Ascending aorta (tissue), 2 donors: ENCODE measurements at regions not wholly inside any gene's neighbourhood (a gene's known extent, or its start where the extent isn't known, plus 50 kb on each side); places are given as distances from the start of the nearest gene placed in this dataset.

Experiments used
- DNase-seq, 2 donors: peaks; one replicate each; pipeline ENCODE4 v3.0.0-alpha.2; 2019; ENCODE audit warnings: low spot score in 2 of 2
- H3K27ac ChIP-seq, 2 donors: fragments of 200-600 bp; sonication (generic); one replicate each; pipeline ENCODE4 v1.5.1; 2016 to 2017; ENCODE audit warnings: mild to moderate bottlenecking in 1 of 2
- H3K27me3 ChIP-seq: fragments of 200-600 bp; sonication (generic); one replicate; pipeline ENCODE4 v1.5.1; 2017
- H3K36me3 ChIP-seq, 2 donors: fragments of 200-600 bp; sonication (generic); one replicate each; pipeline ENCODE4 v1.5.1; 2016
- H3K4me1 ChIP-seq, 2 donors: fragments of 200-600 bp; sonication (generic); one replicate each; pipeline ENCODE4 v1.5.1; 2016 to 2017; ENCODE audit warnings: mild to moderate bottlenecking in 1 of 2
- H3K4me3 ChIP-seq, 2 donors: fragments of 200-600 bp; sonication (generic); one replicate each; pipeline ENCODE4 v1.5.1; 2016 to 2017; ENCODE audit warnings: mild to moderate bottlenecking in 1 of 2
- H3K9me3 ChIP-seq, 2 donors: fragments of 200-600 bp; sonication (generic); one replicate each; pipeline ENCODE4 v1.5.1; 2016
- CTCF ChIP-seq, 3 experiments: fragments of 200-600 bp in 2 of 3; fragments of 450-650 bp in 1 of 3; sonication (generic) in 2 of 3; IDR thresholded peaks; one replicate each; pipeline ENCODE4 v1.5.1; 2016 to 2019; ENCODE audit warnings: antibody characterized with exemption in 3 of 3, mild to moderate bottlenecking in 1 of 3, moderate library complexity in 1 of 3
- intact Hi-C: fragments of 100-400 bp; cut with DNase I; formaldehyde crosslinking; loops from one replicate; pipeline ENCODE4 v1.15.1; 2023

GRCh38 chr3:16028604-16029003 lies 145.9 kb upstream of the GALNT15 start:
- no peak for DNase-seq
- H3K4me1 ChIP-seq: no peaks in the 10 kb centered on the region
- no peak overlapping the region for H3K27ac ChIP-seq
- no peaks in the 10 kb centered on the region for H3K36me3 ChIP-seq
- no peaks in the 10 kb centered on the region for H3K27me3 ChIP-seq
- H3K4me3 ChIP-seq: no peak overlapping the region
- intact Hi-C loops: no loop called here
- TF ChIP-seq CTCF (IDR thresholded peaks at IDR 0.05): no peak
- no peaks in the 10 kb centered on the region for H3K9me3 ChIP-seq

GRCh38 chr3:16030342-16030741 lies 144.1 kb upstream of the GALNT15 start:
- Histone ChIP-seq H3K4me3 (no peak overlapping the region), H3K27me3 (no peaks in the 10 kb centered on the region), H3K36me3 (no peaks in the 10 kb centered on the region), H3K27ac (no peak overlapping the region), H3K4me1 (no peaks in the 10 kb centered on the region), H3K9me3 (no peaks in the 10 kb centered on the region)
- DNase-seq: no peak
- intact Hi-C loops: no loop called here
- no peak for TF ChIP-seq CTCF (IDR thresholded peaks at IDR 0.05)

DNA sequence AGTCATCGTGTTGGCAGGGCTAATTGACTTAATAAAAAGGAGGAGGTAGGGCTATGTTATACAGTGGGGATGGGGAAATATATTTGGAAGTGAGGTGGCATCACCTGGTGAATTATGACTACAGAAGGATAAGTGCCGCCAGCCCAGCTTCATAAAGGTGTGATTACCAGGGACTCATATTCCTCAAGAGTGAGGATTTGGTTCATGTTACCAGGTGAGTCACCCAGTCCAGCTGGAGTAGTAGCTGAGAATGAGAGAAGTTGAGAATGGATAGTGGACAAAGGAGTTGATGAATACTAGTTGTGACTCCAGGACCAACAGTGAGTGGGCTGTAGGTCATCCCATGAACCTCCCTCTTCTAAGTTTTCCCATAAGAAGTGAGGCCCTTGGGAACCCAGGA lies 143.0 kb upstream of the GALNT15 start:
- Histone ChIP-seq H3K4me1 (no peaks in the 10 kb centered on the region), H3K27me3 (no peaks in the 10 kb centered on the region), H3K4me3 (no peak overlapping the region), H3K9me3 (no peaks in the 10 kb centered on the region), H3K27ac (no peak overlapping the region), H3K36me3 (no peaks in the 10 kb centered on the region)
- no peak for TF ChIP-seq CTCF (IDR thresholded peaks at IDR 0.05)
- DNase-seq: no peak
- intact Hi-C loops: no loop called here

DNA sequence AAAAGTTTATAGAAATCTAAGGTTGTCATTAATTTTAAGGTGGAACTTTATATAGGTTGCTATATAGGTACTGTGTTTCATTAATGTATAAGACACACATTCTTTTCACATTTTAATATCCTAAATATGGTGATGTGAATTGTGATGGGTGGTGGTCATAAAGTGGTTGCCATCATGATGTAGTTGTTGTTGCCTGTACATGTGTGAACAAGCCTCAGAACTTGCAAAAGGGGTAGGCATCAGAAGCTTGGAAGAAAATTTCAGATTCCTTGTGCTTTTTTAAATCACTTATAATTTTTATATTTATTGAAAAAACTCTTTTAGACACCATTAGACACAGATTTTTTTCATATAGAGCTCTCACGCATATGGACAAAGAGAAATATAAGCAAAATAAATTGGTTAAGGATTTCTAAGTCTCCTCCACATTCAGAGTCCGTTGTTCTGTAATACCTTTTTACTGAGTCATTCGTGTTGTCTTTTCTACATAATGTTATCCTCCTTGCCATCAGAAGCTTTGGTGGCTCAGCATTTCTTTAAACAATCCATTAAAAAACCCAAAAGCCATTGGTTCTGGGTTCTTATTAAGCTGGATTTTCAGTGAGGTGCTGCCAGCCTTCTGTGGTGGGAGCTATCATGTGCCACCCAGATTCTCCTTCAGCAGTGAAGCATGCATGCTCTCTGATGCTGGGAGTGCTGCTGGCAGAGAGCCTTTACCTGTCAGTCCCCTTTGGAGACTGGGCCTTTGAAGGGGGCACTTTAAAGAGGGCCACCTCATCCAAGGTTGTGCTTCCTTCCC lies 140.4 kb upstream of the GALNT15 start:
- H3K27ac ChIP-seq: no peak overlapping the region
- DNase-seq: no peak
- intact Hi-C loops: no loop called here
- no peak overlapping the region for H3K4me3 ChIP-seq
- H3K9me3 ChIP-seq: no peaks in the 10 kb centered on the region
- H3K4me1 ChIP-seq: no peaks in the 10 kb centered on the region
- no peak for TF ChIP-seq CTCF (IDR thresholded peaks at IDR 0.05)
- H3K27me3 ChIP-seq: no peaks in the 10 kb centered on the region
- H3K36me3 ChIP-seq: no peaks in the 10 kb centered on the region

GRCh38 chr3:16040991-16041390 lies 133.5 kb upstream of the GALNT15 start:
- TF ChIP-seq CTCF (IDR thresholded peaks at IDR 0.05): no peak
- intact Hi-C loops: no loop called here

More at GRCh38 chr3:16040991-16041390, 133.5 kb upstream of the GALNT15 start:
- Histone ChIP-seq H3K4me1 (no peaks in the 10 kb centered on the region), H3K9me3 (no peaks in the 10 kb centered on the region), H3K27ac (no peak overlapping the region), H3K4me3 (no peak overlapping the region), H3K27me3 (no peaks in the 10 kb centered on the region), H3K36me3 (no peaks in the 10 kb centered on the region)
- no peak for DNase-seq
